Nephron progenitor cell (in vitro differentiated cells): ENCODE measurements at regions not wholly inside any gene's neighbourhood (a gene's known extent, or its start where the extent isn't known, plus 50 kb on each side); places are given as distances from the start of the nearest gene placed in this dataset.
A peak's percentile ranks its signal among the peaks of the same experiment; 100 is the strongest.

Source experiments
- DNase-seq: peaks from one replicate; pipeline ENCODE4 v3.0.0; 2021
- H3K27ac Mint-ChIP-seq: 2 replicates; pipeline ENCODE4 v1.8.0; 2021; ENCODE audit warnings: mild to moderate bottlenecking, moderate library complexity, mixed read lengths
- H3K27me3 Mint-ChIP-seq: 2 replicates; pipeline ENCODE4 v1.8.0; 2021; ENCODE audit warnings: mild to moderate bottlenecking, low read depth, mixed read lengths; ENCODE audit not compliant: poor library complexity
- H3K36me3 Mint-ChIP-seq: 2 replicates; pipeline ENCODE4 v1.8.0; 2021; ENCODE audit warnings: low read depth, mixed read lengths
- H3K4me1 Mint-ChIP-seq: 2 replicates; pipeline ENCODE4 v1.8.0; 2021; ENCODE audit warnings: mixed read lengths
- H3K4me3 Mint-ChIP-seq: 2 replicates; pipeline ENCODE4 v1.8.0; 2021; ENCODE audit warnings: mild to moderate bottlenecking, moderate library complexity, mixed read lengths
- H3K9me3 Mint-ChIP-seq: 2 replicates; pipeline ENCODE4 v1.8.0; 2021; ENCODE audit warnings: mild to moderate bottlenecking, moderate library complexity, mixed read lengths
- CTCF ChIP-seq: fragments of 200-600 bp; sonication (generic); IDR thresholded peaks from 2 replicates; pipeline ENCODE4 v1.5.0; 2021; ENCODE audit warnings: antibody characterized with exemption

- Mint-ChIP-seq H3K27me3 (no peaks in the 10 kb centered on the region), H3K36me3 (no peaks in the 10 kb centered on the region), H3K4me3 (no peak overlapping the region), H3K27ac (no peak overlapping the region), H3K9me3 (no peaks in the 10 kb centered on the region), H3K4me1 (peaks cover 14% of the 10 kb centered on the region)
- TF ChIP-seq CTCF = no peak
- no peak for DNase-seq
Measured at GRCh38 chr13:58083064-58083463, 451.5 kb downstream of the PCDH17 start.

DNA sequence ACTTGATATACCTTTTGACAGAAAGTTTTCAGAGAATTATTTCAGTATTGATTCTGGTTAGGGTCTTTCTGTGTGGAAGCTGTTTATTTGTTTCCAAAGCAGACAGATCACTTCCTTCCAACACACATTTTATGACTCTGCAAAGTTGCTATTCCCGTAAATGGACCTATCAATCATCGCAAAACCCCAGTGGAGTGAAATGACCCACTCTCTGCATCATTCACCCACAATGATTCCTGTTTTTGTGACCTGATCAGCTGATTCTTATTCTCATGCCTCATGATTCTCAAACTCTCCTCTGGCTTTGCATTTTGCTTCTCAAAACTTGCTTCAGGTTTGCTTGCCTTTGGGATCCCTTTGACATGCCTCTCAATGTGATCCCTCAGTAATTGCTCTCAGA, 453.7 kb downstream of the PCDH17 start:
- Mint-ChIP-seq H3K9me3 (no peaks in the 10 kb centered on the region), H3K4me1 (peaks cover 14% of the 10 kb centered on the region), H3K4me3 (no peak overlapping the region), H3K27ac (peak overlapping the region; percentile 74), H3K36me3 (no peaks in the 10 kb centered on the region), H3K27me3 (no peaks in the 10 kb centered on the region)
- no peak for DNase-seq
- TF ChIP-seq CTCF = no peak

DNA sequence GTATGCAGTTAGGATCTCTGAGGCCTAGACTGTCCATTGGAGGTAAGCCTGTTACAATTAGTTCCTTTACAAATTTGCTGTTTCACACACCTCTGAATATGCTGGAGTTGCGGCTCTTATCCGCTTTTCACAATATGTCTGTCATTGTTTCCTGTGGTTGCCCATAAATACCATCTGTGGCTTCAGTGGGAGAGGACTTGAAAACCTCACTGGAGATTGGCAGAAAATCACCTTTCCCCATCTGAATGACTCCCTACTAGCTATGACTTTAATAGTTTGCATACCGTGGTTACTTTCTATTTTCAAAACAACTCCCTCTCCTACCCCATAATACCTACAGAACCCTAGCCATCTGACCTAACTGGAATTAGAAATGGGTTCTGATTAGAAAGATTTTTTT, 454.3 kb downstream of the PCDH17 start:
- TF ChIP-seq CTCF = no peak
- Mint-ChIP-seq H3K4me1 (peaks cover 14% of the 10 kb centered on the region), H3K9me3 (no peaks in the 10 kb centered on the region)

DNA sequence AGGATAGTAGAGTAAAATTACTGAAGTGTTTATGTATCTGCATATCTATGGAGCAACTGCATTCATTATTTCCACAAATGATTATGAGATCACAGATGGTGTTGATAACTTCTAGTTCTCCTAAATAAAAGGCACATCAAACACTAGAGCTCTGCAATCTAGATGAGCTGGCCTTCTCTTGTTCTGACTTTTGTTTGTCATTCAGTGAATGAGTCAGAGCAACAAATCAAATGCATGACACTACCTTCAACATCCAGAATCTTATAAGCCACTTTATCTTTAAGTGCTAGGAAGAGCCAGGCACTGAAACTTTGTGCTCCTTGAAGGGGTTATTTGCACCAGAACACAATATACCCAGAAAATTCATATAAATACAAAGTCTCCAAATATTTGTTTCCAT, 456.0 kb downstream of the PCDH17 start:
- H3K36me3 Mint-ChIP-seq = no peaks in the 10 kb centered on the region
- DNase-seq = no peak
- no peaks in the 10 kb centered on the region for H3K27me3 Mint-ChIP-seq
- no peak overlapping the region for H3K4me3 Mint-ChIP-seq
- TF ChIP-seq CTCF = no peak
- H3K27ac Mint-ChIP-seq = no peak overlapping the region
- H3K4me1 Mint-ChIP-seq = peaks cover 11% of the 10 kb centered on the region
- H3K9me3 Mint-ChIP-seq = no peaks in the 10 kb centered on the region

More for the DNA sequence above, 454.3 kb downstream of the PCDH17 start:
- H3K27ac Mint-ChIP-seq = no peak overlapping the region
- no peaks in the 10 kb centered on the region for H3K36me3 Mint-ChIP-seq
- no peak overlapping the region for H3K4me3 Mint-ChIP-seq
- no peaks in the 10 kb centered on the region for H3K27me3 Mint-ChIP-seq
- DNase-seq = no peak

GRCh38 chr13:58093394-58093793, 461.9 kb downstream of the PCDH17 start:
- Mint-ChIP-seq H3K4me3 (no peak overlapping the region), H3K4me1 (no peaks in the 10 kb centered on the region), H3K27me3 (no peaks in the 10 kb centered on the region), H3K36me3 (no peaks in the 10 kb centered on the region), H3K27ac (no peak overlapping the region), H3K9me3 (no peaks in the 10 kb centered on the region)
- DNase-seq = no peak
- no peak for TF ChIP-seq CTCF

DNA sequence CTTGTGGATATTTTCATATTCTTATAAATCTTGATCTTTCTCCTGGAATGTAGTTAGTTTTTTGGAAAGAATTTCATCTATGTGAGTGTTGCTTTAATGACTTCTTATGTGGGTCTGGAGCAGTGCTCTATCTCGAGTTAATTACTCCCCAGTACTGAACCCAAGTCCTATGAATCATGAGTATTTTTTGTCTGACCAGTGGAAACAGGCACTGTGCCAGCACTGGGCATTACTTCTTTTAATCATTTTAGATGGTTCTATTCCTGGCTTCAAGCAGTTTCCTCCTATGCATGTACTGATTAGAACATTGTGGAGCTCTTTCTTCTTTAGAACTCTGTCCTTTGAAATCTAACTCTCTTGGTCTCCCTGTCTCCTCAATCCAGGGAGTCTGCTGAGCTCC, 466.3 kb downstream of the PCDH17 start:
- Mint-ChIP-seq H3K4me3 (no peak overlapping the region), H3K9me3 (no peaks in the 10 kb centered on the region), H3K27ac (no peak overlapping the region), H3K36me3 (no peaks in the 10 kb centered on the region), H3K4me1 (no peaks in the 10 kb centered on the region), H3K27me3 (no peaks in the 10 kb centered on the region)
- no peak for TF ChIP-seq CTCF
- DNase-seq = no peak
